ENCODE measurements at regions not wholly inside any gene's neighbourhood (a gene's known extent, or its start where the extent isn't known, plus 50 kb on each side); places are given as distances from the start of the nearest gene placed in this dataset.

- no peak for TF ChIP-seq GATA2 (IDR thresholded peaks at IDR 0.05; ENCODE audit: insufficient read depth, insufficient read length, low read depth, low read length)
- TF ChIP-seq EZH2 (IDR thresholded peaks at IDR 0.05; ENCODE audit: borderline replicate concordance, low read depth, low read length, severe bottlenecking): no peak
- TF ChIP-seq JUN (IDR thresholded peaks at IDR 0.05; ENCODE audit: borderline replicate concordance, insufficient read depth, insufficient read length, low read depth): no peak
- TF ChIP-seq MAX (IDR thresholded peaks at IDR 0.05; ENCODE audit: insufficient read depth, insufficient read length): no peak
- no peak for TF ChIP-seq POLR2A (IDR thresholded peaks at IDR 0.05; ENCODE audit: low read depth, low read length)
- no peak for TF ChIP-seq MYC (IDR thresholded peaks at IDR 0.05; ENCODE audit: low read depth, low read length)
- TF ChIP-seq POLR2AphosphoS5 (IDR thresholded peaks at IDR 0.05; ENCODE audit: insufficient read depth, low read depth, low read length): no peak
- TF ChIP-seq CTCF (IDR thresholded peaks at IDR 0.05; ENCODE audit: extremely low read depth in 1 of 2, insufficient read depth in 1 of 2, low read depth in 1 of 2, low read length in 2 of 2): no peak
- TF ChIP-seq FOS (IDR thresholded peaks at IDR 0.05; ENCODE audit: borderline replicate concordance, insufficient read depth, low read length): no peak
- BruUV-seq (replicated peaks): no TSS peak
- no peak overlapping the region for H2AFZ ChIP-seq (ENCODE audit: low read depth, low read length)
- H3K4me1 ChIP-seq (ENCODE audit: control insufficient read depth, extremely low read depth, insufficient read depth, low read length): no peaks in the 10 kb centered on the region
- no peak overlapping the region for H3K27ac ChIP-seq (ENCODE audit: insufficient read depth, low read depth, low read length)
- dilution Hi-C loops (cut with MboI; ENCODE audit: extremely low pct_ligation_motif_present, low sequenced_read_pairs): no loop called here
- no peak overlapping the region for H3K4me2 ChIP-seq (ENCODE audit: insufficient read depth, low read length)
- DNase-seq (ENCODE audit: low read depth, low spot score) (peak; percentile 7), FAIRE-seq (no peak)
- H3K9me1 ChIP-seq (replicated peaks; ENCODE audit: control insufficient read depth, extremely low read depth, insufficient read depth, low read length): no peaks in the 10 kb centered on the region
- H3K4me3 ChIP-seq (replicated peaks in 1 of 3; ENCODE audit: insufficient read depth in 1 of 3, low read depth in 1 of 3, low read length in 3 of 3): no peak overlapping the region
- ChIA-PET POLR2A (no interaction called here), CTCF (no interaction called here)
- intact Hi-C loops (cut with micrococcal nuclease): no loop called here
- no peaks in the 10 kb centered on the region for H3K79me2 ChIP-seq (ENCODE audit: control insufficient read depth, insufficient read depth, low read length)
- no peak overlapping the region for H3K9ac ChIP-seq (replicated peaks; ENCODE audit: extremely low read depth, insufficient read depth, low read length)
- no peaks in the 10 kb centered on the region for H4K20me1 ChIP-seq (replicated peaks; ENCODE audit: control insufficient read depth, extremely low read depth, insufficient read depth, low read length)
- no peaks in the 10 kb centered on the region for H3K27me3 ChIP-seq (ENCODE audit: control insufficient read depth in 2 of 2, insufficient read depth in 2 of 2, low read length in 2 of 2)
- no peaks in the 10 kb centered on the region for H3K36me3 ChIP-seq (ENCODE audit: control insufficient read depth in 2 of 2, extremely low read depth in 1 of 2, insufficient read depth in 2 of 2, low read length in 2 of 2)
- H3K9me3 ChIP-seq (replicated peaks; ENCODE audit: control insufficient read depth, insufficient read depth, low read length): no peaks in the 10 kb centered on the region
Measured at GRCh38 chr20:40525351-40525750, 163.7 kb downstream of the MAFB start.
